Neutrophil (primary cell): ENCODE measurements at regions not wholly inside any gene's neighbourhood (a gene's known extent, or its start where the extent isn't known, plus 50 kb on each side); places are given as distances from the start of the nearest gene placed in this dataset.

Experiments used
- H3K27ac ChIP-seq: fragments of 200-600 bp; sonication (generic); 2 replicates; pipeline ENCODE4 v1.5.1; 2016; ENCODE audit warnings: mild to moderate bottlenecking, moderate library complexity
- H3K27me3 ChIP-seq: fragments of 200-600 bp; sonication (generic); 2 replicates; pipeline ENCODE4 v1.6.0; 2016; ENCODE audit warnings: mild to moderate bottlenecking
- H3K36me3 ChIP-seq: fragments of 200-600 bp; sonication (generic); 2 replicates; pipeline ENCODE4 v1.5.1; 2017
- H3K4me1 ChIP-seq, 2 experiments: fragments of 200-600 bp in 1 of 2; sonication (generic) in 1 of 2; 1 replicate in 1 of 2; 2 replicates in 1 of 2; pipeline versions ENCODE4 v1.5.1 to v1.6.1; 2013 to 2016; ENCODE audit warnings: low read depth in 1 of 2, low read length in 1 of 2, mild to moderate bottlenecking in 1 of 2, moderate library complexity in 1 of 2; ENCODE audit not compliant: control insufficient read depth in 1 of 2, insufficient read depth in 1 of 2
- H3K4me3 ChIP-seq, 2 experiments: fragments of 200-600 bp in 1 of 2; sonication (generic) in 1 of 2; 1 replicate in 1 of 2; 2 replicates in 1 of 2; pipeline ENCODE4 v1.5.1; 2013 to 2016; ENCODE audit warnings: low read depth in 1 of 2, low read length in 1 of 2, mild to moderate bottlenecking in 1 of 2, moderate library complexity in 1 of 2
- H3K9me3 ChIP-seq: fragments of 200-600 bp; sonication (generic); 2 replicates; pipeline ENCODE4 v1.5.1; 2016
- TF ChIP-seq, protein P1 (sequence below): fragments of 200-600 bp; sonication (generic); IDR thresholded peaks from 2 replicates; pipeline ENCODE4 v1.5.1; 2016; ENCODE audit warnings: antibody characterized with exemption

DNA sequence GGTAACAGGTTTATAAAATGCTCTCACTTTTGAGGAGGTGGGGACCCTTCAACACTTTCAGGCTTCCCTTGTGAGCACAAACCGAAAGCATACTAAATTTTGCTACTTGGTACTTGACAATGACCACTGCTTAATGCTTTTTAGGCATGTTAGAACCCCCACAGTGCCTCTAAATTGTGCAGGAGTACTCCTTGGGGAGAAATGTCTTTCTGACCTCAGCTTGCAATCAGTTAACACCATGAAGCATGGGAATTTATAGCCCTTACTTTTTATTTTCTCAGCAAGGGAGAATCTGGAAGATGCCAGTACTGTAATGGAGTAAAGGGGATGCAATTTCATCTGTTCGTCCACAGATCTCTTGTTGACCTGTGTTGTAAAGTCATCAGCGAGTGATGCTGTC, 308.9 kb upstream of the TBC1D5 start:
- H3K4me1 ChIP-seq = peaks cover 4 to 8% of the 10 kb centered on the region in 2 experiments
- H3K27me3 ChIP-seq = no peaks in the 10 kb centered on the region
- H3K4me3 ChIP-seq = no peak overlapping the region
- H3K27ac ChIP-seq = no peak overlapping the region
- H3K36me3 ChIP-seq = no peaks in the 10 kb centered on the region
- TF ChIP-seq, protein P1, sequence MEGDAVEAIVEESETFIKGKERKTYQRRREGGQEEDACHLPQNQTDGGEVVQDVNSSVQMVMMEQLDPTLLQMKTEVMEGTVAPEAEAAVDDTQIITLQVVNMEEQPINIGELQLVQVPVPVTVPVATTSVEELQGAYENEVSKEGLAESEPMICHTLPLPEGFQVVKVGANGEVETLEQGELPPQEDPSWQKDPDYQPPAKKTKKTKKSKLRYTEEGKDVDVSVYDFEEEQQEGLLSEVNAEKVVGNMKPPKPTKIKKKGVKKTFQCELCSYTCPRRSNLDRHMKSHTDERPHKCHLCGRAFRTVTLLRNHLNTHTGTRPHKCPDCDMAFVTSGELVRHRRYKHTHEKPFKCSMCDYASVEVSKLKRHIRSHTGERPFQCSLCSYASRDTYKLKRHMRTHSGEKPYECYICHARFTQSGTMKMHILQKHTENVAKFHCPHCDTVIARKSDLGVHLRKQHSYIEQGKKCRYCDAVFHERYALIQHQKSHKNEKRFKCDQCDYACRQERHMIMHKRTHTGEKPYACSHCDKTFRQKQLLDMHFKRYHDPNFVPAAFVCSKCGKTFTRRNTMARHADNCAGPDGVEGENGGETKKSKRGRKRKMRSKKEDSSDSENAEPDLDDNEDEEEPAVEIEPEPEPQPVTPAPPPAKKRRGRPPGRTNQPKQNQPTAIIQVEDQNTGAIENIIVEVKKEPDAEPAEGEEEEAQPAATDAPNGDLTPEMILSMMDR = no peak
- H3K9me3 ChIP-seq = no peaks in the 10 kb centered on the region

DNA sequence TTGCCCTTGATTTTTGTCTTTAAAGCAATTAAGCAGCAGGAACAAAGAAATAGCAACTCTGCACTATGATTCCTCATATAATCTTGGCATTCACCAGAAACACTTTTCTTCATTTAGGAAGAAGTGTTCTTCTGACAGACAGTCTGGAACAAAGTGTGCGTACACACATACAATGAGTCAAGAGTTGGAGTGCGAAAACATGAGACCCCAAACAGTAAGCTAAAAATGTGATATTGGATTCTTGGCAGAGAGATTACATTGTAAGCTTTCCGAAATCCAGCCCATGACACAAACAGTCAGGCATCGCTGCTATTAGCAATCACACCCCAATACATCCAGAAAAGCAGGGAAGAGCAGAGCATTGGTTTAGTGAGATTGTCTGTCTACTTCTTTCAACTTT, 306.7 kb upstream of the TBC1D5 start:
- Histone ChIP-seq H3K4me3 (no peak overlapping the region), H3K27me3 (no peaks in the 10 kb centered on the region), H3K27ac (no peak overlapping the region), H3K4me1 (peaks cover 4 to 10% of the 10 kb centered on the region in 2 experiments), H3K9me3 (no peaks in the 10 kb centered on the region), H3K36me3 (no peaks in the 10 kb centered on the region)
- TF ChIP-seq, protein P1 = no peak

DNA sequence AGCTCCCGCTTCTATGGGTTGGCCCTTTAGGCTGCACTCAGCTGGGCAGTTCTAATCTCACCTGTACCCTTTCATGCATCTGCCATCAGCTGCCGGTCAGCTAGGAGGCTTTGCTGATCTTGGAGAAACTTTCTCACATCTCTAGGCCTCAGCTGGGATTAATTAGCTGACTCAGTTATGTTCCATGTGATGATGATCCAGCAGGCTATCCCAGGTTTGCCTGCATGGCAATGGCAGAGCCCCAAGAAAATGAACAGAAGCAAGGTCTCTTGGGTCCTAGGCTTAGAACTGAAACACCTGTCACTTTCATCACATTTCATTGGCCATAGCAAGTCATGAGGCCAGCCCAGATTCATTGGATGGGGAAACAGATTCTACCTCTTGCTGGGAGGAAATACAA, 304.6 kb upstream of the TBC1D5 start:
- no peak overlapping the region for H3K4me3 ChIP-seq
- no peaks in the 10 kb centered on the region for H3K9me3 ChIP-seq
- no peak overlapping the region for H3K27ac ChIP-seq
- H3K4me1 ChIP-seq = peaks cover 4 to 10% of the 10 kb centered on the region in 2 experiments
- H3K36me3 ChIP-seq = no peaks in the 10 kb centered on the region
- TF ChIP-seq, protein P1 = no peak
- H3K27me3 ChIP-seq = no peaks in the 10 kb centered on the region

DNA sequence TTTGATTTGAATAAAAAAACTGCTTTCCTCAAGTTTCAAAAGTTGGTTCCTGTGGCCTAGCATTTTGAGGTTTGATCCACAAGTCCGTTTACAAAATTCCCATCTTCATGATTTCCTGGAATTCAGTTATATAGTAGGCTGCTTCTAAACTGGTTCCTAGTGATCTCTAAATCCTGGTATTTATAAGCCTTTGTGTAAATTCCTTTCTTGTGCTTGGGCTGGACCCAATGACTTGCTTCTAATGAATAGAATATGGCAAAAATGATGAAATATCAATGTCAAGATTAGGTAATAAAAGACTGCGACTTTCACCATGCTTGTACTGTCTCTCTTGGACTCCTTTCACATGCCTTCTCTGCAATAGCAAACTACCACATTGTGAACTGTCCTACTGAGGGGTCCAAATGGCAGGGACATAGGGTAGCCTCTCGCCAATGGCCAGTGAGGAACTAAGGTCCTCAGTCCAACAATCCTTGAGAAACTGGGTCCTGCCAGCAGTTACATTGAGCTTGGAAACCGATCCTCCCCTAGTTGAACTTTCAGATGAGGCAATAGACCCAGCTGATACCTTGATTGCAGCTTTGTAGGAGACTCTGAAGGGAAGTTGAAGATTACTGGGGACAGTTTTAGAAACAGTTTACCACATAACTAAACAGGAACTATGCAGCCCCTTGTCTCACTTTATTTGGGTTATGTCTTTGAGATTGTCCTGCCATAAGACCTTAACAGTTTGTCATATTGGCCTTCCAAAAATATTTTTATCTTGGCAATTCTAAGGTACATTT, 303.9 kb upstream of the TBC1D5 start:
- Histone ChIP-seq H3K36me3 (no peaks in the 10 kb centered on the region), H3K4me1 (peaks cover 4 to 10% of the 10 kb centered on the region in 2 experiments), H3K4me3 (no peak overlapping the region), H3K27ac (no peak overlapping the region), H3K9me3 (no peaks in the 10 kb centered on the region), H3K27me3 (no peaks in the 10 kb centered on the region)
- TF ChIP-seq, protein P1 = no peak

DNA sequence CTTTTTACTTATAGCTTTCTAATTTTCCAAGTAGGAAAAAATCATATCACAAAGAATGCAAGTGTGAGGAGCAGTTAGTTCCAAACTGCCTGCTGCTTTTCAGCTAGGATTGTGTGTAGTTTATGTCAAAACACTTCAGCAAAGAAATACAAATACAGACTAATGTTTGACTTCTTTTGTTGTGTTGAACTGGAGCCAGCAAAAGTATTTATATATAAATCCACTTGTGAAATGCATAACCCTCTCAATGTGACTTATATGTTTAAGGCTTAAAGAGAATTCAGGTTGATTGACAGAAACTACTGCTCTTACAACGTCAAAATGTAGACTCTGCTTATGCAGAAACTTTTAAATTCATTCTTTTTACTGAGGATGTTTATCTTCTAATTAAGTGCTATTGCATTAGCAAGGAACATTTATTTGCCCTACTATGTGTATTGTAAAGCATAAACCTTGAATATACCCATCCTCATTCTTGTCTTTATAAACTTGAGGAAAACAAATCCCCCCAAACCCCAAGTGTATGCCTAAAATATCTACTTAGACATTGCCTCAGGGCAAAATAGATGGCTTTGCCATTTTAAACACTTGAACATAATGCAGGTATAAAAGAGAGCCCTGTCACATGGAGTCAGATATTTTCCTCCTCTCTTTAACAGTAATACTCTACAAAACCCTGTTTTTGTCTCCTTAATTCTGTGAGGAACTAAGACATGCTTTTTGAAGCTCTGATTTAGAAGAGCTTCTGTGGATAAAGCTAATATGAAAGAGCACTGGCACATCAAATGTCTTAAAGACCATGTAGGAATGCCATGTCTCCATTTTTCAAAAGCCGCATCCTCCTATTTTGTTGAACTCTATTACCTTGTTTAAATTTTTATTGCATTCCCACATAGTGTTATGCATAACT, 302.8 kb upstream of the TBC1D5 start:
- H3K4me3 ChIP-seq = no peak overlapping the region
- H3K36me3 ChIP-seq = no peaks in the 10 kb centered on the region
- H3K9me3 ChIP-seq = no peaks in the 10 kb centered on the region
- peaks cover 4 to 10% of the 10 kb centered on the region in 2 experiments for H3K4me1 ChIP-seq
- TF ChIP-seq, protein P1 = no peak
- H3K27ac ChIP-seq = no peak overlapping the region
- H3K27me3 ChIP-seq = no peaks in the 10 kb centered on the region
